Gastroesophageal sphincter (tissue), 4 donors: ENCODE measurements at regions not wholly inside any gene's neighbourhood (a gene's known extent, or its start where the extent isn't known, plus 50 kb on each side); places are given as distances from the start of the nearest gene placed in this dataset.

Experiments used
- ATAC-seq: fragments of 150-250 bp; one replicate; pipeline ENCODE4 v1.9.1; 2016; ENCODE audit warnings: mild to moderate bottlenecking, moderate library complexity
- H3K27ac ChIP-seq, 4 donors: fragments of 200-600 bp; sonication (generic) in 3 of 4; 1 replicate in 3 of 4; 2 replicates in 1 of 4; pipeline ENCODE4 v1.5.1; 2016 to 2019
- H3K27me3 ChIP-seq: fragments of 200-600 bp; sonication (generic); one replicate; pipeline ENCODE4 v1.5.1; 2019
- H3K36me3 ChIP-seq, 2 donors: fragments of 200-600 bp; sonication (generic); one replicate each; pipeline ENCODE4 v1.5.1; 2019; ENCODE audit warnings: control low read depth in 1 of 2
- H3K4me1 ChIP-seq, 3 donors: fragments of 200-600 bp; sonication (generic); 1 replicate in 2 of 3; 2 replicates in 1 of 3; pipeline ENCODE4 v1.5.1; 2016 to 2019; ENCODE audit warnings: control low read depth in 2 of 3
- H3K4me3 ChIP-seq, 2 donors: fragments of 200-600 bp; sonication (generic); one replicate each; pipeline ENCODE4 v1.5.1; 2019; ENCODE audit warnings: mild to moderate bottlenecking in 1 of 2, moderate library complexity in 1 of 2
- H3K9me3 ChIP-seq, 3 donors: fragments of 200-600 bp; sonication (generic); one replicate each; pipeline ENCODE4 v1.5.1; 2017 to 2019; ENCODE audit warnings: control low read depth in 2 of 3
- CTCF ChIP-seq, 4 experiments: fragments of 200-600 bp in 2 of 4; fragments of 450-650 bp in 2 of 4; sonication (generic) in 1 of 4; IDR thresholded peaks; one replicate each; pipeline ENCODE4 v1.5.1; 2017 to 2019; ENCODE audit warnings: antibody characterized with exemption in 4 of 4, mild to moderate bottlenecking in 2 of 4, moderate library complexity in 2 of 4
- EP300 ChIP-seq: sonication (generic); formaldehyde crosslinking; IDR thresholded peaks from one replicate; pipeline ENCODE4 v1.6.1; 2017; ENCODE audit warnings: antibody characterized with exemption, mild to moderate bottlenecking
- POLR2A ChIP-seq, 2 donors: fragments of 450-650 bp; IDR thresholded peaks; one replicate each; pipeline ENCODE4 v1.6.1; 2017; ENCODE audit warnings: antibody characterized with exemption in 2 of 2, mild to moderate bottlenecking in 2 of 2, moderate library complexity in 1 of 2
- POLR2AphosphoS5 ChIP-seq: sonication (generic); formaldehyde crosslinking; IDR thresholded peaks from one replicate; pipeline ENCODE4 v1.6.1; 2017; ENCODE audit warnings: antibody characterized with exemption
- WGBS, 2 donors: methylation state at CpG; one replicate each; pipeline ENCODE4 v1.1.5; 2018; ENCODE audit warnings: low coverage in 1 of 2; 5-methylcytosine and 5-hydroxymethylcytosine counted together

DNA sequence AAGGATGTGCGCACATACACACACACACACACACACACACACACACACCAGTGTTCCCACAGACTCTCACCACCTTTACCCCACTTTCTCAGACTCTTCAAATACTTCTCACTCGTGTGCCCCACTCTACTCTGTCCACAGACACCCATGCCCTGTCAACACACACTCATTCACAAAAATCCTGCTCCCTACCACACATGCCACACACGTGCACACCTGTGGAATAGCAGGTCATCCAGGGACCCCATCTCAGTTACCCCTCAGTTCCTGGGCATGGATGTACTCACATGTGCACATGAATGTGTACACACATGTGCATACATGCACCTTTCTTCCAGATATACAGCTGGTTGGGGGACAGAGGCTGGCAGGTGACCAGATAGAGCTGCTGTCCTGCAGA is 142.9 kb downstream of the EMX2 start:
- ATAC-seq = no peak

GRCh38 chr10:117686606-117687005 is 144.1 kb downstream of the EMX2 start:
- H3K9me3 ChIP-seq = no peaks in the 10 kb centered on the region
- H3K27me3 ChIP-seq = peaks cover 38% of the 10 kb centered on the region
- H3K4me3 ChIP-seq = no peak overlapping the region
- H3K36me3 ChIP-seq = no peaks in the 10 kb centered on the region
- no peak for ATAC-seq
- no peak overlapping the region for H3K27ac ChIP-seq
- 40 to 82% methylated on average over 1 to 4 of the region's 4 CpGs for WGBS, 2 donors
- H3K4me1 ChIP-seq = no peaks in the 10 kb centered on the region
- TF ChIP-seq CTCF (IDR thresholded peaks at IDR 0.05) = no peak
- TF ChIP-seq EP300 = no peak
- TF ChIP-seq POLR2AphosphoS5 = no peak
- no peak for TF ChIP-seq POLR2A (IDR thresholded peaks at IDR 0.05)

More for the DNA sequence above, 142.9 kb downstream of the EMX2 start:
- no peak for TF ChIP-seq POLR2A (IDR thresholded peaks at IDR 0.05)
- no peak for TF ChIP-seq EP300
- TF ChIP-seq CTCF (IDR thresholded peaks at IDR 0.05) = no peak
- no peak for TF ChIP-seq POLR2AphosphoS5
- Histone ChIP-seq H3K36me3 (no peaks in the 10 kb centered on the region), H3K9me3 (no peaks in the 10 kb centered on the region), H3K4me3 (no peak overlapping the region), H3K27me3 (peaks cover 38% of the 10 kb centered on the region), H3K27ac (no peak overlapping the region), H3K4me1 (no peaks in the 10 kb centered on the region)
- WGBS, 2 donors = 57% methylated on average over 3 of the region's 3 CpGs; no CpG with 5 or more reads in 1 of the 2 donors

DNA sequence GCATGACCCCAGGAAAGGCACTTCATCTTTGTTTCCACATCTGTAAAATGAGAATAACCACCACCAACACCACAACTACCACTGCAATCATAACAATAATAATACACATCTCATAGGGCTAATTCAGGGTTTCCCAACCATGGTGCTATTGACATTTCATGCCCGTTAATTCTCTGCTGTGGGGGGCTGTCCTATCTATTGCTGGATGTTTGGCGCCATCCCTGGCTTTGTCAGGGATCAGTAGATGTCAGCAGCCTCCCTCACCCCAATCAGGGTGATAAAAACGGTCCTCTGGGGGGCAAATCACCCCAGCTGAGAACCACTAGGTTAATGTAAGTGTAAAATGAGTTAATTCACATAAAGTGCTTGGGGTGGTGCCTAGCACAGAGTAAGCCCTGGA is 145.8 kb downstream of the EMX2 start:
- H3K4me1 ChIP-seq = no peaks in the 10 kb centered on the region
- no peak for ATAC-seq
- H3K4me3 ChIP-seq = no peak overlapping the region
- peaks cover 38% of the 10 kb centered on the region for H3K27me3 ChIP-seq
- no peaks in the 10 kb centered on the region for H3K36me3 ChIP-seq
- no peaks in the 10 kb centered on the region for H3K9me3 ChIP-seq
- 0% methylated on average over 1 of the region's 3 CpGs; no CpG with 5 or more reads in 1 of the 2 donors for WGBS, 2 donors
- TF ChIP-seq POLR2A (IDR thresholded peaks at IDR 0.05) = no peak
- no peak overlapping the region for H3K27ac ChIP-seq

- peaks cover 34% of the 10 kb centered on the region for H3K27me3 ChIP-seq
- no peak for ATAC-seq
- H3K27ac ChIP-seq = no peak overlapping the region
- no peak overlapping the region for H3K4me3 ChIP-seq
- no peaks in the 10 kb centered on the region for H3K4me1 ChIP-seq
- TF ChIP-seq EP300 (no peak), CTCF (IDR thresholded peaks at IDR 0.05) (no peak), POLR2AphosphoS5 (no peak), POLR2A (IDR thresholded peaks at IDR 0.05) (no peak)
- no peaks in the 10 kb centered on the region for H3K36me3 ChIP-seq
- 46 to 73% methylated on average over 4 to 5 of the region's 5 CpGs for WGBS, 2 donors
- no peaks in the 10 kb centered on the region for H3K9me3 ChIP-seq
Observed at GRCh38 chr10:117689566-117689965, 147.0 kb downstream of the EMX2 start.

- Histone ChIP-seq H3K36me3 (no peaks in the 10 kb centered on the region), H3K27me3 (peaks cover 32% of the 10 kb centered on the region), H3K4me3 (no peak overlapping the region), H3K27ac (no peak overlapping the region), H3K9me3 (no peaks in the 10 kb centered on the region), H3K4me1 (no peaks in the 10 kb centered on the region)
- ATAC-seq = no peak
- no peak for TF ChIP-seq POLR2A (IDR thresholded peaks at IDR 0.05)
- TF ChIP-seq POLR2AphosphoS5 = no peak
- TF ChIP-seq CTCF (IDR thresholded peaks at IDR 0.05) = no peak
- 83 to 90% methylated on average over 1 to 3 of the region's 6 CpGs for WGBS, 2 donors
Observed at GRCh38 chr10:117690359-117690758, 147.8 kb downstream of the EMX2 start.
